GM12874 (cell line): ENCODE measurements at regions not wholly inside any gene's neighbourhood (a gene's known extent, or its start where the extent isn't known, plus 50 kb on each side); places are given as distances from the start of the nearest gene placed in this dataset.

ENCODE experiments used
- TF ChIP-seq, protein P1 (sequence below): IDR thresholded peaks from 2 replicates; pipeline ENCODE4 v1.5.1; 2011; ENCODE audit warnings: low read depth, mild to moderate bottlenecking, control low read depth, low read length, moderate library complexity; ENCODE audit not compliant: insufficient read depth

DNA sequence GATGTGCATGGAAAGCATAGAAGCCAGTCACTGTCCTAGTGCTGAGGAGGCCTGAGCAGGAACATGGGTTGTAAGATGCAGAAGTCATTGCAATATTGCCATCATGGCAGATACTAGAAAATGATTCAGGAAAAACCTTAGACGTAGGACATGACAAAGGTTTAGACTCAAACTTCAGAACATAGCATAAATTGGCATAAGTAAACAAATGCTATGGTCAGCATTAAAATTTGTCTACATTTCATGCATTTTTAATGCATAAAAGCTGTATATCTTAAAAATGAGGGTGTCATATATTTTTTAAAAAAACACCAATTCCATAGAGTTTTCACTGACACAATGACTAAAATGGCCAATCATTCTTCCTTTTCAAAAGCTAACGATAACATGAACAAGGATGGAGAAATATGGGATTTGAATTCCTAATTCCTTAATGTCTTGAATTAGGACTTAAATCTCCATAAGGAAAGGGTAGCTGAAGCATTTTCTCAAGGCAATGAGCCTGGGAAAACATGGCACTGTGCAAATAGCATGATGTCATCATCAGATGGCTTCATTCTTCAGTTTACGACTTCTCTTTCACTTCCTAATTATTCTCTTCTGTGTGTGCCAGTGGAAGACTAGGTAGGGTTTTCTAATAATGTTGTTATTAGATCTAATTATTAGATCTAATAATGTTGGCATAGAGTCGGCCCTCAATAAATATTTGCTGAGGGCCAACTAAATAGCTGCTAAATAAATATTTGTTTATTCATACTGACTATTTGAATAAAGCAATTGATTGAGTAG lies 125.1 kb upstream of the FRG1 start:
- TF ChIP-seq, protein P1, sequence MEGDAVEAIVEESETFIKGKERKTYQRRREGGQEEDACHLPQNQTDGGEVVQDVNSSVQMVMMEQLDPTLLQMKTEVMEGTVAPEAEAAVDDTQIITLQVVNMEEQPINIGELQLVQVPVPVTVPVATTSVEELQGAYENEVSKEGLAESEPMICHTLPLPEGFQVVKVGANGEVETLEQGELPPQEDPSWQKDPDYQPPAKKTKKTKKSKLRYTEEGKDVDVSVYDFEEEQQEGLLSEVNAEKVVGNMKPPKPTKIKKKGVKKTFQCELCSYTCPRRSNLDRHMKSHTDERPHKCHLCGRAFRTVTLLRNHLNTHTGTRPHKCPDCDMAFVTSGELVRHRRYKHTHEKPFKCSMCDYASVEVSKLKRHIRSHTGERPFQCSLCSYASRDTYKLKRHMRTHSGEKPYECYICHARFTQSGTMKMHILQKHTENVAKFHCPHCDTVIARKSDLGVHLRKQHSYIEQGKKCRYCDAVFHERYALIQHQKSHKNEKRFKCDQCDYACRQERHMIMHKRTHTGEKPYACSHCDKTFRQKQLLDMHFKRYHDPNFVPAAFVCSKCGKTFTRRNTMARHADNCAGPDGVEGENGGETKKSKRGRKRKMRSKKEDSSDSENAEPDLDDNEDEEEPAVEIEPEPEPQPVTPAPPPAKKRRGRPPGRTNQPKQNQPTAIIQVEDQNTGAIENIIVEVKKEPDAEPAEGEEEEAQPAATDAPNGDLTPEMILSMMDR, result no peak

DNA sequence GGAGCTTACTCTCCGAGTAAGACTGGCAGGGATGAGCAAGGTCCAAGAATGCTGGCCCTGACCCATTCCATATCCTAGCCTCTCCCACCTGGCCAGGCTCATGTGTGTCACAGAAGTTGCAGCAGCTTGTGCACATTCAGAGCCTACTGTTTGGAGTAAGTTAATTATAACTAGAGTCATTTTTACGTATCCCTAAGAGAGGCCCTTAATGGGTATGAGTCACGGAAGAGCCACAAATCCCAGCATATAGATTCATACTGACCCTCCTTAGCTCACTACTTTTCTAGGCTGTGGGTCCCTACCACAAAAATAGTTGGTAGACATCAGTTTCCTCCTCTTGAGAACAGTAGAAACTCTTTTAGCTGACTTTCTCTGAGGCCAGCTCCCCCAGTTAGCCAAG lies 118.3 kb upstream of the FRG1 start:
- TF ChIP-seq, protein P1, result no peak

DNA sequence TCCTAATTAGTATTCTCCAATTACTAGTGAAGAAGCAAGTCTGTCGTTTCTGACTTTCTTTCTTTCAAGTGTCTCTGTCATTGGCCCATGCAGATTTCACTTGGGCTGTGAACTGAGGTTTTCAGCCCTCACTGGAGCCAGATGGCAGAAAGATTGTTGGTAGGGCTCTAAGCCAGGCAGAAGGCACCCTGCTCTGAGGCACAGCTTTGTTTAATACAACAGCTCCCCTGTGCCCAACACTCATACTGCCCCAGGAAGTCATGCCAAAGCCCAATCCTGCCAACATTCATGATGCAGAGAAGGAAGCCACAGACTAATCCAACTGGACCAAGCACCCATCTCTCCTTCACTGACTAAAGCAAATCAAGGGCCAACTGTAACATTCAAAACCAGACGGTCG lies 117.1 kb upstream of the FRG1 start:
- TF ChIP-seq, protein P1, result no peak

DNA sequence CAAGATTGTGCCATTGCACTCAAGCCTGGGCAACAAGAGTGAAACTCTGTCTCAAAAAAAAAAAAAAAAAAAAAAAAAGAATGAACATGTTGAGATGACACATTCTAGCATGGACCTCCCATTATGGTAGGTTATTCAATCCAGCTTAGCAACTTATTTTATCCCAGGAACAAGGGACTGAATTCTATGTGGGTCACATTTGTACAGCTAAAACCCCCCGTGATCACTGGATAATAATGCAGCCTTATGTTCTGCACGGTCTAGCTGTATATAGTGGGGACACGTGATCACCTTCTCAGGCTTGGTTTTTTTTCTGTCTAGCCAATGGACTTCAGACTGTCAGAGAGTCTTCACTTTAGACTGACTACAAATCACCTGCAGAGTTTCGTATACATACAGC lies 115.2 kb upstream of the FRG1 start:
- TF ChIP-seq, protein P1, result no peak

DNA sequence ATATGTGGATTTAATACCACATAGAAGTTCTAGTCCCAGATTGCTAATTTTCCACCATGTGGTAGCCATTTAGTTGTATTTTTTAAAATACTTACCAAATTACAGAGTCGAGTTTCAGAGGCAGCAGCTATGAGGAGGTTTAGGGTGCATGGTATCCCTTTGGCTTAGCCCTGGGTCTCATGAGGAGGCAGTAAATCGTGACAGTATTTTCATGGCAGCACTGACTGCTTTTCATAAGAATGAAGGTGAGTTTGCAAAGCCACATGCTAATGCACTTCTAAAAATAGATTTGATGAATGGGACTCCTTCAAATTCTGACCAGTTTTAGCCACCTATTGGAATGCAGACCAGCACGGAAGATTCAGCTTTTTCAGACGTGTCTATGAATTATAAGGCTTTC lies 114.0 kb upstream of the FRG1 start:
- TF ChIP-seq, protein P1, result no peak

DNA sequence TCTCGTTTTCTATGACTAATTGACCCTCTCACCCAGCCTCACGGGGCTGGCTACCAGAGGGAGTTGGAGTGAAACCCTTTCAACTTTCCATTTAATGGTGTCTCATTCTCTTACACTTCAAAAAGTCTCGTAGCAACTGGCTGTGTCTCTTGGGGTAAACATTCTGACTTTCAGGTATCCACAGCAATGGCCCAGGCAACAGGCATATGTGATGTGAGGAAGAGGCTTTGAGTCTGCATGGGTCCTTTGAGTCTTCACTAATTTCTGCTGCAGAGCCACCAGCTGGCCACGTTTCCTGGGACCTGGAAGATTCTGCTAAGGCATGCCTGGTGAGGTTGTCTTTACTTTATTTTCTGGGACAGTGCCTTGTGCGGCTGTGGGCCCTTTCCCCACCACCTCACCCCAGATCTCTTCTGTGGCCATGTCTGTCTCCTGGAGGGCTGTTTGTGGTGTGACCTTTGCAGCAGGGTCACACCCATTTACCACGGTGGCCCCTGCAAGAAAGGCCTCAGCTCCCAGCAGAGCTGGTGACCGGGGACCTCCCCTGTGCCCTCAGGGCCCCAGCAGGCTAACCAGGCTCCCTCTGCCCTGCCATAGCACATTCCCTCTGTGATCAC lies 112.5 kb upstream of the FRG1 start:
- TF ChIP-seq, protein P1, result no peak

DNA sequence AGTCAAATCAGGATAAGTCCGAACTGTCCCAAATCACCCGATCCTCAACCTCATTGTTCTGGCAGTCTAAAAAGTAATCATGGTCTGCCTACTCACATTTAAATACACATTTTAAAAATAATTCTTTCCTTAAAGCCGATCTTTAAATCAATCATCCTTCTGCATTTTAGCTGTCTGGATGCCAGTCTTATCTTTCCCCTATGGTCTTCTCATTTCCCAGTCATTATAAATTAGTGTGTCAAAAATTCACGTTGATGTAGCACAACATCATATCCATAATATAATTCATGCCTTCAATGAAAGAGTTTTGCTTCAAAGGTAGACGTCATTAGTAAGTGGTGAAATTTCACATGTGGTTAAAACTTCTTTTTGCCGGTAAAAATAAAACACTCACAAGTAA lies 108.1 kb upstream of the FRG1 start:
- TF ChIP-seq, protein P1, result no peak
